A549 (cell line): ENCODE measurements at regions not wholly inside any gene's neighbourhood (a gene's known extent, or its start where the extent isn't known, plus 50 kb on each side); places are given as distances from the start of the nearest gene placed in this dataset.

Experiments
- CBX8 ChIP-seq: fragments of 200-600 bp; sonication (generic); IDR thresholded peaks from 2 replicates; pipeline ENCODE4 v1.6.1; 2016
- CHD4 ChIP-seq: fragments of 200-600 bp; sonication (generic); IDR thresholded peaks from 2 replicates; pipeline ENCODE4 v1.6.1; 2016; ENCODE audit warnings: antibody characterized with exemption, mild to moderate bottlenecking, borderline replicate concordance
- HOXB13 ChIP-seq: fragments of 250-450 bp; sonication (Bioruptor Pico); IDR thresholded peaks from 2 replicates; pipeline ENCODE4 v1.5.0; 2020; ENCODE audit warnings: low read depth, mild to moderate bottlenecking, moderate library complexity
- MAFK ChIP-seq: fragments of 450-650 bp; IDR thresholded peaks from 2 replicates; pipeline ENCODE4 v1.6.1; 2014; ENCODE audit not compliant: partially characterized antibody
- MYC ChIP-seq: IDR thresholded peaks from 2 replicates; pipeline ENCODE4 v1.6.1; 2012; ENCODE audit warnings: mild to moderate bottlenecking, inconsistent platforms, low read length, improper control_type of control experiment, borderline replicate concordance
- PHF8 ChIP-seq: fragments of 200-600 bp; sonication (generic); IDR thresholded peaks from 2 replicates; pipeline ENCODE4 v1.6.1; 2016; ENCODE audit warnings: low read depth, mild to moderate bottlenecking, antibody characterized with exemption, moderate library complexity, borderline replicate concordance
- POLR2A ChIP-seq: IDR thresholded peaks from 2 replicates; pipeline ENCODE4 v1.6.1; 2012; ENCODE audit warnings: mild to moderate bottlenecking, low read length
- RAD21 ChIP-seq, 2 experiments: fragments of >200 bp in 1 of 2; sonication (Bioruptor Twin) in 1 of 2; formaldehyde crosslinking in 1 of 2; IDR thresholded peaks in 1 of 2; conservative IDR thresholded peaks in 1 of 2; 2 replicates in 1 of 2; 3 replicates in 1 of 2; pipeline ENCODE4 v1.6.1; 2012 to 2018; ENCODE audit warnings: inconsistent platforms in 1 of 2
- TF ChIP-seq, protein P1 (sequence below): fragments of >200 bp; sonication (Bioruptor Twin); formaldehyde crosslinking; IDR thresholded peaks from 3 replicates; pipeline ENCODE4 v1.5.1; 2016
- TF ChIP-seq, protein P2 (sequence below): fragments of 150-350 bp; IDR thresholded peaks from 2 replicates; pipeline ENCODE4 v1.6.1; 2014; ENCODE audit warnings: low read depth, mild to moderate bottlenecking, low read length

DNA sequence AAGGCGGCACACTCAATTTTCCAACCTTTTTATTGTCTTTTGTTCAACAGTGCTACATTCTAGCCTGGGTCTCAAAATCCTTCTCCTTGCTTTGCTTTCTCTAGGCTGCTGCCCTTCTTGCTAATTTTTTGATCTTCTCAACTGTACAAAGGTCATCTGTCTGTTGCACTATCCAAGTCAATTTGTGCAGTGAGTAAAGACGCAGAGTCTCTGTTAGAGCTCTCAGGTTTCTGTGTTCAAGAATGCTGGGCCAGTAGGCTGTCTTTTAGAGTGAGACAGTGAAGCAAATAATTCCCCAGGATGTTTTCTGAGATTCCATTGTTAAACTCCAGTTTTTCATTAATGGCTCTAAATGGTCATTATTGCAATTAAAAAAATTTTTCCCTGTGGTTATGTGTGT, 255.7 kb upstream of the ACTBL2 start:
- TF ChIP-seq, protein P1, sequence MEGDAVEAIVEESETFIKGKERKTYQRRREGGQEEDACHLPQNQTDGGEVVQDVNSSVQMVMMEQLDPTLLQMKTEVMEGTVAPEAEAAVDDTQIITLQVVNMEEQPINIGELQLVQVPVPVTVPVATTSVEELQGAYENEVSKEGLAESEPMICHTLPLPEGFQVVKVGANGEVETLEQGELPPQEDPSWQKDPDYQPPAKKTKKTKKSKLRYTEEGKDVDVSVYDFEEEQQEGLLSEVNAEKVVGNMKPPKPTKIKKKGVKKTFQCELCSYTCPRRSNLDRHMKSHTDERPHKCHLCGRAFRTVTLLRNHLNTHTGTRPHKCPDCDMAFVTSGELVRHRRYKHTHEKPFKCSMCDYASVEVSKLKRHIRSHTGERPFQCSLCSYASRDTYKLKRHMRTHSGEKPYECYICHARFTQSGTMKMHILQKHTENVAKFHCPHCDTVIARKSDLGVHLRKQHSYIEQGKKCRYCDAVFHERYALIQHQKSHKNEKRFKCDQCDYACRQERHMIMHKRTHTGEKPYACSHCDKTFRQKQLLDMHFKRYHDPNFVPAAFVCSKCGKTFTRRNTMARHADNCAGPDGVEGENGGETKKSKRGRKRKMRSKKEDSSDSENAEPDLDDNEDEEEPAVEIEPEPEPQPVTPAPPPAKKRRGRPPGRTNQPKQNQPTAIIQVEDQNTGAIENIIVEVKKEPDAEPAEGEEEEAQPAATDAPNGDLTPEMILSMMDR, result no peak
- TF ChIP-seq MYC (no peak), CBX8 (no peak), POLR2A (no peak), RAD21 (conservative IDR thresholded peaks at IDR 0.05 in 1 of 2, IDR thresholded peaks at IDR 0.05 in 1 of 2) (no peak), HOXB13 (CRISPR knock-in tag) (no peak), CHD4 (no peak), MAFK (no peak), PHF8 (no peak)
- TF ChIP-seq, protein P2, sequence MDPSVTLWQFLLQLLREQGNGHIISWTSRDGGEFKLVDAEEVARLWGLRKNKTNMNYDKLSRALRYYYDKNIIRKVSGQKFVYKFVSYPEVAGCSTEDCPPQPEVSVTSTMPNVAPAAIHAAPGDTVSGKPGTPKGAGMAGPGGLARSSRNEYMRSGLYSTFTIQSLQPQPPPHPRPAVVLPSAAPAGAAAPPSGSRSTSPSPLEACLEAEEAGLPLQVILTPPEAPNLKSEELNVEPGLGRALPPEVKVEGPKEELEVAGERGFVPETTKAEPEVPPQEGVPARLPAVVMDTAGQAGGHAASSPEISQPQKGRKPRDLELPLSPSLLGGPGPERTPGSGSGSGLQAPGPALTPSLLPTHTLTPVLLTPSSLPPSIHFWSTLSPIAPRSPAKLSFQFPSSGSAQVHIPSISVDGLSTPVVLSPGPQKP, result no peak
